ENCODE measurements at regions not wholly inside any gene's neighbourhood (a gene's known extent, or its start where the extent isn't known, plus 50 kb on each side); places are given as distances from the start of the nearest gene placed in this dataset.

DNA sequence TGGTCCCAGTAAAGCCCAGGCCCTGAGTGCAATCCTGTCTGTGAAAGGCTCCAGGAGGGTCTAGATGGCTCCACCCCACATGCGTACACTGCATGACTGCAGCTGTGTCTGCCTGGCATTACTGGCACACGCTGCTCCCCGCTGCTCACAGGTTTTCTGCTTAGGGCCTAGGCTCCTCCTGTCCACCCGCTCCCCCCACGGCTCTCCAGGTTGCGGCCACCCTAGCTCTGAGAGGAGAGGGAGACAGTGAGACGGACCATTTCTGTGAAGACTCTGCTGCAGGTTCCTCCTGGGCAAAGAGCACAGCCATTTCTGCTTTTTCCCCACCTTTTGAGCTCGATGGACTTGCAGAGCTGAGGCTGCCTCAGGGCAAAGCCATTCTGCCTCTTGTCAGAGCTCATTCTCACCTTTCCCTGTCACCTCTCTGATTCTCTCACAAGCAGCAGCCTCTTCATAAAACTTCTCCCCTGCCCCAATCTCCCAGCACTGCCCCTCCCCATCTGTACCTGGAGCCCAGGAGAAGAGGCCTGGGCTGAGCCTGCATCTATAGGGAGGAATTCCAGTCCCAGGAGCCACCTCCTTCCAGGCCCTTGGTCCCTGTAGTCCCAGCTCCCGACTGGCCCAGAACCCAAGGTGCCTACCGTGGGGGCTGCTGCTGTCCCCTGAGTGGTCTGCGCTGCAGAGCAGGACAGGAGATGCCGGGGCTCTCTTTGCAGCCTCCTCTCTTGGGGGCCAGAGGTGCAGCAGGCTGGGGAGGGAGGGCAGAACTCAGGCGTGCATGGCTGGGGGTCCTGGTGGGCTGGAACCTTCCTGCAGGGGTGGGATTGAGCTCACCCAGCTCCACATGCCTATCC, 433.7 kb upstream of the B3GAT1 start:
- ChIA-PET POLR2A (no interaction called here), CTCF (no interaction called here)
- no peaks in the 10 kb centered on the region for H3K36me3 Mint-ChIP-seq
- Histone ChIP-seq H3K4me3 (ENCODE audit: low read length) (no peak overlapping the region), H3K36me3 (ENCODE audit: control insufficient read depth in 2 of 3, insufficient read depth in 3 of 3, low read length in 3 of 3) (no peaks in the 10 kb centered on the region), H3K4me1 (ENCODE audit: control insufficient read depth in 2 of 2, insufficient read depth in 2 of 2, low read length in 2 of 2) (no peaks in the 10 kb centered on the region), H3K27ac (ENCODE audit: low read depth, low read length) (no peak overlapping the region), H3K27me3 (ENCODE audit: control insufficient read depth in 2 of 2, insufficient read depth in 2 of 2, low read length in 2 of 2) (no peaks in the 10 kb centered on the region), H3K9me3 (ENCODE audit: control insufficient read depth in 2 of 3, low read length in 3 of 3) (no peaks in the 10 kb centered on the region)
- H3K27ac Mint-ChIP-seq, result no peak overlapping the region
- ATAC-seq (no peak), DNase-seq (no peak)
- H3K4me1 Mint-ChIP-seq, result no peaks in the 10 kb centered on the region
- peaks cover 0 to 1% (median 0%) of the 10 kb centered on the region in 11 donors for H3K9me3 Mint-ChIP-seq
- no peak overlapping the region for H3K4me3 Mint-ChIP-seq
- intact Hi-C loops (cut with micrococcal nuclease), result no loop called here
- peaks cover 0 to 40% (median 25%) of the 10 kb centered on the region in 5 donors for H3K27me3 Mint-ChIP-seq

DNA sequence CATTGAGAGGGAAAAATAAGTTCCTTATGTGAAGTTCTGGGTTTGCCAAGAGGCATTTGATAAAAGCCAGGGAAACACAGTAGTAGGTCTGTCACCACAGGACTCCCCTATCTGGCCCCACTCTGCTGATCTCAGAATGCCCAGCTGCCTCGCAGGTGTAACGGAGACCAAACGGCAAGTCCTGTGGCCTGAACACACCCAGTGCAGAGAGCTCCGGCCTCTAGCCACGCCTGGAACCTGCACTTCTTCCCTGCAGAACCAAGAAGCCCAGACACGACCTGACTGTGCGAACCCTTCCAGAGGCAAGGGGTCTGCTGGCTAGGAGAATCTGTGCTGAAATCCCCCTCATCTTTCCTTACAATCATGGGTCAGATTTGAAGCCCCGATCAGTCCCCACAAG, 432.8 kb upstream of the B3GAT1 start:
- DNase-seq, result no peak
- no peaks in the 10 kb centered on the region for H3K4me1 Mint-ChIP-seq

DNA sequence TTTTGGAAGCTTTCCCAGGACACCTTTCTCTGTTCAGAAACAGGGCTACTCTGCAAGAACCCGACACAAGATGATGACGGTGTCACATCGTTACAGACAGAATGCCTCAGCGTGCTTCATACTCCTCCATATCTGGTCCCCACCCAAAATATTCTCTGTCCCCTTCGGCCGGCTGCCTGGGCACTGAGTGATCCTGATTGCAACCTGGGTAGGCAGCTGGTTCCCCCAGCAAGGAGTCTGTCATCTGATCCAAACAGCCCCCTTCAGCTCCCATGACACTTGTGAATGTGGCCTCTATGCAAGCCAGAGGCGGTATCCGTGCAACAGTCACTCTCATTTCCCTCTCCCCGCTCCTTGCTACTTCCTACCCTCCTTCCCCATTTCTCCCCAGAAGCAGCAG, 431.7 kb upstream of the B3GAT1 start:
- ChIA-PET CTCF (no interaction called here), POLR2A (no interaction called here)
- intact Hi-C loops (cut with micrococcal nuclease), result no loop called here

More for the DNA sequence above, 432.8 kb upstream of the B3GAT1 start:
- no peak overlapping the region for H3K4me3 Mint-ChIP-seq
- POLR2A ChIA-PET, result no interaction called here
- no peaks in the 10 kb centered on the region for H3K36me3 Mint-ChIP-seq
- H3K27ac Mint-ChIP-seq, result no peak overlapping the region
- CTCF ChIA-PET, result no interaction called here
- Histone ChIP-seq H3K4me3 (ENCODE audit: low read length) (no peak overlapping the region), H3K27me3 (ENCODE audit: control insufficient read depth in 2 of 2, insufficient read depth in 2 of 2, low read length in 2 of 2) (no peaks in the 10 kb centered on the region), H3K36me3 (ENCODE audit: control insufficient read depth in 2 of 3, insufficient read depth in 3 of 3, low read length in 3 of 3) (no peaks in the 10 kb centered on the region), H3K27ac (ENCODE audit: low read depth, low read length) (no peak overlapping the region), H3K9me3 (ENCODE audit: control insufficient read depth in 2 of 3, low read length in 3 of 3) (no peaks in the 10 kb centered on the region), H3K4me1 (ENCODE audit: control insufficient read depth in 2 of 2, insufficient read depth in 2 of 2, low read length in 2 of 2) (no peaks in the 10 kb centered on the region)
- peaks cover 0 to 1% (median 0%) of the 10 kb centered on the region in 11 donors for H3K9me3 Mint-ChIP-seq
- intact Hi-C loops (cut with micrococcal nuclease), result no loop called here
- ATAC-seq, result no peak
- peaks cover 0 to 41% (median 26%) of the 10 kb centered on the region in 5 donors for H3K27me3 Mint-ChIP-seq

DNA sequence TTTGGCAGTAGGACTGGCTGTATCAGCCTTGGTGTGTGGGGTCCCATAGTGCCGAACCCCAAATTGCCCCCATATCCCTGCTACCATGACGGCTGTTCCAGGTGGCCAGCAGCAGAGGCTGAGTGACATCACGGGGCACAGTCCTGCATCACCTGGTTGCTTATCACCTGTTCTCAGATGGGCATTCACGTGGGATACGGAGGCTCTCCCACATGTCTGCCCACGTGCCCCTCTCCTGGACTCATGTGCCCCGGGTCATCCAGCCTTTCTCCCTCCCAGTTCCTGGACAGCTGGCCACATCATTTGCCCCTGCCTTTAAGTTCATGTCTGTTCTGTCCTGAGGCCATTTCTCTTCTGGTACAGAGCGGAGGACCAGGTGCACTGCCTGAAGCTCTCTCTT, 431.0 kb upstream of the B3GAT1 start:
- Mint-ChIP-seq H3K9me3 (peaks cover 0 to 1% (median 0%) of the 10 kb centered on the region in 11 donors), H3K27ac (no peak overlapping the region), H3K4me3 (no peak overlapping the region), H3K4me1 (no peaks in the 10 kb centered on the region), H3K36me3 (no peaks in the 10 kb centered on the region), H3K27me3 (peaks cover 0 to 36% (median 26%) of the 10 kb centered on the region in 5 donors)
- ChIA-PET POLR2A (no interaction called here), CTCF (no interaction called here)
- Histone ChIP-seq H3K27me3 (ENCODE audit: control insufficient read depth in 2 of 2, insufficient read depth in 2 of 2, low read length in 2 of 2) (no peaks in the 10 kb centered on the region), H3K27ac (ENCODE audit: low read depth, low read length) (no peak overlapping the region), H3K4me1 (ENCODE audit: control insufficient read depth in 2 of 2, insufficient read depth in 2 of 2, low read length in 2 of 2) (no peaks in the 10 kb centered on the region), H3K4me3 (ENCODE audit: low read length) (no peak overlapping the region), H3K9me3 (ENCODE audit: control insufficient read depth in 2 of 3, low read length in 3 of 3) (no peaks in the 10 kb centered on the region), H3K36me3 (ENCODE audit: control insufficient read depth in 2 of 3, insufficient read depth in 3 of 3, low read length in 3 of 3) (no peaks in the 10 kb centered on the region)
- intact Hi-C loops (cut with micrococcal nuclease), result no loop called here
- no peak for ATAC-seq
- DNase-seq, result no peak

More for the DNA sequence above, 431.7 kb upstream of the B3GAT1 start:
- no peak for ATAC-seq
- Histone ChIP-seq H3K27ac (ENCODE audit: low read depth, low read length) (no peak overlapping the region), H3K4me1 (ENCODE audit: control insufficient read depth in 2 of 2, insufficient read depth in 2 of 2, low read length in 2 of 2) (no peaks in the 10 kb centered on the region), H3K36me3 (ENCODE audit: control insufficient read depth in 2 of 3, insufficient read depth in 3 of 3, low read length in 3 of 3) (no peaks in the 10 kb centered on the region), H3K4me3 (ENCODE audit: low read length) (no peak overlapping the region), H3K27me3 (ENCODE audit: control insufficient read depth in 2 of 2, insufficient read depth in 2 of 2, low read length in 2 of 2) (no peaks in the 10 kb centered on the region), H3K9me3 (ENCODE audit: control insufficient read depth in 2 of 3, low read length in 3 of 3) (no peaks in the 10 kb centered on the region)
- DNase-seq, result no peak
- Mint-ChIP-seq H3K4me3 (no peak overlapping the region), H3K27ac (no peak overlapping the region), H3K36me3 (no peaks in the 10 kb centered on the region), H3K27me3 (peaks cover 0 to 36% (median 26%) of the 10 kb centered on the region in 5 donors), H3K9me3 (peaks cover 0 to 1% (median 0%) of the 10 kb centered on the region in 11 donors), H3K4me1 (no peaks in the 10 kb centered on the region)

DNA sequence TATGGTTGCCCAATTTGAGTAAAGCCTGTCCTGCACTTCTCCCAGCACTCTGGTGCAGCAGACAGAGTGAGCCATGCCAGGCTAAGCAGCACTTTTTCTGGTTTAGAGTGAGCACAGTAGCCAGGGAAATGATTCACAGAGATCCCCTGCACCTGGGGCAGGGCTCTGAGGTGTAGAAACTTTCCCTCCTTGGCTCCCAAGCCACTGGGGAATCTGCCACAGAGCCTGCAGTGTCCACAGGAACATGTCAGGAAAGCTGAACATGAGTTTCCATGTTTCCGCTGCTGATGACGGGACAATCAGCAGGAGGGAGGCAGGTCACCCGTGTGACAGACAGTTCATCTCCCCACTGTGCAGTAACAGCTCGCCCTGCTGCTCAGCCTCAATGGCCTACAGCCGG, 429.9 kb upstream of the B3GAT1 start:
- Histone ChIP-seq H3K27me3 (ENCODE audit: control insufficient read depth in 2 of 2, insufficient read depth in 2 of 2, low read length in 2 of 2) (no peaks in the 10 kb centered on the region), H3K4me1 (ENCODE audit: control insufficient read depth in 2 of 2, insufficient read depth in 2 of 2, low read length in 2 of 2) (no peaks in the 10 kb centered on the region), H3K9me3 (ENCODE audit: control insufficient read depth in 2 of 3, low read length in 3 of 3) (no peaks in the 10 kb centered on the region), H3K4me3 (ENCODE audit: low read length) (no peak overlapping the region), H3K27ac (ENCODE audit: low read depth, low read length) (no peak overlapping the region), H3K36me3 (ENCODE audit: control insufficient read depth in 2 of 3, insufficient read depth in 3 of 3, low read length in 3 of 3) (no peaks in the 10 kb centered on the region)
- DNase-seq (no peak), ATAC-seq (no peak)
- no peaks in the 10 kb centered on the region for H3K36me3 Mint-ChIP-seq
- no peak overlapping the region for H3K4me3 Mint-ChIP-seq
- ChIA-PET CTCF (no interaction called here), POLR2A (no interaction called here)
- no peaks in the 10 kb centered on the region for H3K4me1 Mint-ChIP-seq
- intact Hi-C loops (cut with micrococcal nuclease), result no loop called here
- peaks cover 0 to 36% (median 26%) of the 10 kb centered on the region in 5 donors for H3K27me3 Mint-ChIP-seq
- no peak overlapping the region for H3K27ac Mint-ChIP-seq
- H3K9me3 Mint-ChIP-seq, result peaks cover 0 to 1% (median 0%) of the 10 kb centered on the region in 11 donors

DNA sequence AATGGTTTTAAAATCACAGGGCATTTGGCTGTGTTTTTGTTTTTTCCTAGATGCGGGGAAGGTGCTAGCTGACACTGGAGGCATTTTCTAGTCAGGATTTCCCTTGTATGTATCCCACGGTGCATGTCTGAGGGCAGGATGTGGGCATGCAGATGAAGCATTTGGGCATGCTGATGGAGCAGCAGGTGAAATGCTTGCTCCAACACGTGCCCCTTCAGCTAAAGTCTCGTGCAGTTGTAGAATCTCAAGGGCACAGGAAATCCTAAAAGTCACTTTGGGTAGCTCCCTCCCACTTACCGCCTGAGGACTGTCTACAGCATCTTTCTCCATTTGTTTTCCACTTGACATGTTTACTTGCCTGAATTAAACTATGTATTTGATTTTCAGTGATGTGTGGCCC, 429.4 kb upstream of the B3GAT1 start:
- ATAC-seq, result no peak
- CTCF ChIA-PET, result no interaction called here
- Mint-ChIP-seq H3K4me3 (no peak overlapping the region), H3K27ac (no peak overlapping the region), H3K4me1 (no peaks in the 10 kb centered on the region), H3K27me3 (peaks cover 0 to 36% (median 26%) of the 10 kb centered on the region in 5 donors), H3K9me3 (peaks cover 0 to 1% (median 0%) of the 10 kb centered on the region in 11 donors), H3K36me3 (no peaks in the 10 kb centered on the region)
- Histone ChIP-seq H3K4me3 (ENCODE audit: low read length) (no peak overlapping the region), H3K4me1 (ENCODE audit: control insufficient read depth in 2 of 2, insufficient read depth in 2 of 2, low read length in 2 of 2) (no peaks in the 10 kb centered on the region), H3K27me3 (ENCODE audit: control insufficient read depth in 2 of 2, insufficient read depth in 2 of 2, low read length in 2 of 2) (no peaks in the 10 kb centered on the region), H3K9me3 (ENCODE audit: control insufficient read depth in 2 of 3, low read length in 3 of 3) (no peaks in the 10 kb centered on the region), H3K36me3 (ENCODE audit: control insufficient read depth in 2 of 3, insufficient read depth in 3 of 3, low read length in 3 of 3) (no peaks in the 10 kb centered on the region), H3K27ac (ENCODE audit: low read depth, low read length) (no peak overlapping the region)
- POLR2A ChIA-PET, result no interaction called here
- no peak for DNase-seq
- intact Hi-C loops (cut with micrococcal nuclease), result no loop called here

DNA sequence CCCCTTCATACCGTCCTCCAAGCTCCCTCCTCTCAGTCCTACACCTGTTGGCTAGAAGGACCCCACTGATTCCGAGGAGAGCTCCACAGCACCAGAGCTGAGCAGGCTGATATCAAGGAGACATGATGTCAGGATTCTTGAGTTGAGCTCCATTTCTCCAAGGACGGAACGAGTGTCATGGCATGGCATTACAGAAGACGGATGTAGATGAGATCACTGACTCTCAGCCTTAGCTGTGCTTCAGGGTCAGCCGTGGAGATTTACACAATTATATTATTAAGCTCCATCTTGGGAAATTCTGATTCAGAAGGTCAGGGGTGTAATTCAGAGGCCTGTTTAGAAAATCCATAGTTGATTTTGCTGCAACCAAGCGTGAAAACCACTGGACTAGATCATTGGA, 428.9 kb upstream of the B3GAT1 start:
- Mint-ChIP-seq H3K27me3 (peaks cover 0 to 36% (median 26%) of the 10 kb centered on the region in 5 donors), H3K4me1 (no peaks in the 10 kb centered on the region)

More for the DNA sequence above, 428.9 kb upstream of the B3GAT1 start:
- H3K27ac Mint-ChIP-seq, result no peak overlapping the region
- ChIA-PET CTCF (no interaction called here), POLR2A (no interaction called here)
- no peak for DNase-seq
- Histone ChIP-seq H3K27me3 (ENCODE audit: control insufficient read depth in 2 of 2, insufficient read depth in 2 of 2, low read length in 2 of 2) (no peaks in the 10 kb centered on the region), H3K27ac (ENCODE audit: low read depth, low read length) (no peak overlapping the region), H3K36me3 (ENCODE audit: control insufficient read depth in 2 of 3, insufficient read depth in 3 of 3, low read length in 3 of 3) (no peaks in the 10 kb centered on the region), H3K4me3 (ENCODE audit: low read length) (no peak overlapping the region), H3K9me3 (ENCODE audit: control insufficient read depth in 2 of 3, low read length in 3 of 3) (no peaks in the 10 kb centered on the region), H3K4me1 (ENCODE audit: control insufficient read depth in 2 of 2, insufficient read depth in 2 of 2, low read length in 2 of 2) (no peaks in the 10 kb centered on the region)
- peaks cover 0 to 1% (median 0%) of the 10 kb centered on the region in 11 donors for H3K9me3 Mint-ChIP-seq
- intact Hi-C loops (cut with micrococcal nuclease), result no loop called here
- H3K4me3 Mint-ChIP-seq, result no peak overlapping the region
- no peaks in the 10 kb centered on the region for H3K36me3 Mint-ChIP-seq
- no peak for ATAC-seq

All from naive thymus-derived CD4-positive, alpha-beta T cell (primary cell).